Mucosa of stomach (tissue), 1 donor: ENCODE measurements at regions not wholly inside any gene's neighbourhood (a gene's known extent, or its start where the extent isn't known, plus 50 kb on each side); places are given as distances from the start of the nearest gene placed in this dataset.

Experiments used
- H3K27me3 ChIP-seq: one replicate; pipeline ENCODE4 v1.7.0; 2013; ENCODE audit warnings: mild to moderate bottlenecking, low read length; ENCODE audit not compliant: control insufficient read depth, insufficient read depth
- H3K36me3 ChIP-seq: one replicate; pipeline ENCODE4 v1.7.0; 2013; ENCODE audit warnings: low read length; ENCODE audit not compliant: control insufficient read depth, insufficient read depth
- H3K4me1 ChIP-seq: one replicate; pipeline ENCODE4 v1.7.0; 2013; ENCODE audit warnings: mild to moderate bottlenecking, low read length; ENCODE audit not compliant: control insufficient read depth, insufficient read depth
- H3K4me3 ChIP-seq: one replicate; pipeline ENCODE4 v1.7.0; 2013; ENCODE audit warnings: low read length
- H3K9ac ChIP-seq: one replicate; pipeline ENCODE4 v1.7.0; 2013; ENCODE audit warnings: mild to moderate bottlenecking, low read length, moderate library complexity
- H3K9me3 ChIP-seq: one replicate; pipeline ENCODE4 v1.7.0; 2013; ENCODE audit warnings: mild to moderate bottlenecking, low read length, moderate library complexity; ENCODE audit not compliant: control insufficient read depth
- donor health status: Pancreatic carcinoma.

DNA sequence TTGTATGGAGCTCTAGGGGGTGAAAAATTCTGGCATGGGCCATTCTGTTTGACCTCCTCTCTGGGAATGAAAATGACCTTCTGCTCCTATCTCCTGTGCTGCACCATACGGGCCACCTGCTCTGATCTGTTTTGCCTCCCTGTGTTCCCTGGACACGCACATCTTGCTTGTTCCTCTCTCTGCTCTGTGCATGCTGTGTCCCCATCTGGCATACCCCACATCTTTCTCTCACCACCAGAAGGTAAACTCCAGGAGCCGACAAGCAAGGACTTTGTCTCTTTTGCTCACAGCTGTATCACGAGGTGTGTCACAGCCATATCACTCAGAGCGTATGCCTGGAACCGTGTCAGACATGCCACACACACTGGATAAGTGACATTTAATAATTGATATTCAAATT lies 208.4 kb upstream of the DTNBP1 start:
- Histone ChIP-seq H3K36me3 (no peaks in the 10 kb centered on the region), H3K9me3 (no peaks in the 10 kb centered on the region), H3K27me3 (no peaks in the 10 kb centered on the region), H3K4me1 (peaks cover 7% of the 10 kb centered on the region), H3K9ac (no peak overlapping the region), H3K4me3 (no peak overlapping the region)

DNA sequence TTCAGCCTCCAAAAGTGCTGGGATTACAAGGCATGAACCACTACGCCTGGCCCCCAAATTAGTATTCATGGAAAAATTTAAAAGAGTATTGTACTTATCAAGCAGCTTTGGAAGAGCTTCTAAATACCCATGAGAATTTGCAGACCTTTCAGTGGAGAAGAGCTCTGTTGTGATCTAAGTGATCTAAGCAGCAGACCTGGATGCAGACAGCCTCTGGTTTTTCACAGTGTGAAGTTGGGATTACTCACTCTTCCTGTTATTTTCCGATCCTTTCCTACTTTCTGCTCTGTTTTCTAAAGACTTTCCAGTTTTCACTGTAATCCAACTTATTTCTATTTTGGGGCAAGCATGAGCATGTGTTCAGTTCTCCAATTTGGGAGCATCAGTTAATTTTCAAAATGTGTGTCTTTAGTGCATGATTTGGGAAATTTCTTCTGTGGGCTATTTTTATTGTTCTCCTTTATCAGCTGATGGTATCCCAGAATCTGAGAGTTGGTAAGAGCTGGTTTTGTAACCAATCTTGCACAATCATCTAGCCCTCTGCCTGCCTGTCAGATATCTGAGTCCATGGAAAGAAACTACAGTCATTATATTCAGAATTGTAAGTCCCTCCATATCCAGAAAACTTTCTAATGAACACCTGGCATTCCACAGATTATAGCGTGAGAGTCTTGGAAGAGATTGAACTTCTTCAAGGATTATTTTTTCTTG lies 207.7 kb upstream of the DTNBP1 start:
- no peak overlapping the region for H3K9ac ChIP-seq

DNA sequence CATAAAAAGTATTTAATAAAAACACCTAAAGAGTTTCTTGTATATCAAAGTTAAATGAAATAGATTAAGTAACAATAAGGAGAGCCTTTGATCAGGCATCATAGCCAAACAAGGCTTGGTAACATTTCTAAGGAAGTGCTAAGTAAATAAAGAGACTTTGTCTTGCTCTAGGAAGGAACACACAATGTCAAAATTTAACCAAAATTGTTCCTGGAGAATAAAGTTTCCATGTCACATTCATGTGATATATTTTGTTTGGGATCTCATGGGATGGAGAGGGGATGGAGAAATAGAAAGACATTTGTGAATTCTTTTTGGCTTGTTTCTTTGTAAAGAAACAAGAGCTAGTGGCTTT lies 201.9 kb upstream of the DTNBP1 start:
- H3K4me1 ChIP-seq: no peaks in the 10 kb centered on the region
- H3K36me3 ChIP-seq: no peaks in the 10 kb centered on the region
- no peak overlapping the region for H3K9ac ChIP-seq
- no peaks in the 10 kb centered on the region for H3K9me3 ChIP-seq
- H3K4me3 ChIP-seq: no peak overlapping the region
- no peaks in the 10 kb centered on the region for H3K27me3 ChIP-seq

More for the DNA sequence above, 207.7 kb upstream of the DTNBP1 start:
- no peaks in the 10 kb centered on the region for H3K27me3 ChIP-seq
- H3K4me3 ChIP-seq: no peak overlapping the region
- H3K4me1 ChIP-seq: peaks cover 7% of the 10 kb centered on the region
- H3K36me3 ChIP-seq: no peaks in the 10 kb centered on the region
- no peaks in the 10 kb centered on the region for H3K9me3 ChIP-seq

DNA sequence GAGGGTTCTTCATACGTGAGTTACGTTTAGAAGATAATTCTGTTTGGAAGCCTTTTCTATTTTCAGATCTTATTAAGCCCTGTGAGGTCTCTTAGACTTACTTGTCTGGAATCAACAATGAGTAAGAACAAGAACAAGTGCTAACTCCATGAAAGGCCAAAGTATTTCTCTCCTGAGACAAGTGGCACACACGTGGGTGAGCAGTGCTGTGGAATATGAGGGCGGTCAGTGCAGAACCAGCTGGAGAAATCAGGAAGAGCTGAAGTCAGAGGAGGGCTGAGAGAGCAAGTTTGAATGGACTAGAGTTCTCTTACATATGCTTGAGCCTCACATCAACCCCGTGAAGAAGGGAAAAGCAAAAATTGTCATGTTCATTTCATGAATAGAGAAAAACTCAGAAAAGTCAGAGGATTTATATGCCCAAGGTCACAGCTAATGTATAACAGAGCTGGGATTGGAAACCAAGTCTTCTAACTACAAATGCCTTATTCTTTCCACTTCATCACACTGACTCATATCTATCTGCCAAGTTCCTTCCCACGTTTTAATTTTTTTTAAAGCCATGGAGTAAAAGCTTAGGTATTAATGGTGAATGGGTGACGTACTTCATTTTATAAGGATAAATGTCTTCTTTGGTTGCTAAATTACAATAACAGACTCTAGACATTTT lies 201.3 kb upstream of the DTNBP1 start:
- Histone ChIP-seq H3K27me3 (no peaks in the 10 kb centered on the region), H3K9me3 (no peaks in the 10 kb centered on the region), H3K4me3 (no peak overlapping the region), H3K4me1 (no peaks in the 10 kb centered on the region), H3K36me3 (no peaks in the 10 kb centered on the region), H3K9ac (no peak overlapping the region)

DNA sequence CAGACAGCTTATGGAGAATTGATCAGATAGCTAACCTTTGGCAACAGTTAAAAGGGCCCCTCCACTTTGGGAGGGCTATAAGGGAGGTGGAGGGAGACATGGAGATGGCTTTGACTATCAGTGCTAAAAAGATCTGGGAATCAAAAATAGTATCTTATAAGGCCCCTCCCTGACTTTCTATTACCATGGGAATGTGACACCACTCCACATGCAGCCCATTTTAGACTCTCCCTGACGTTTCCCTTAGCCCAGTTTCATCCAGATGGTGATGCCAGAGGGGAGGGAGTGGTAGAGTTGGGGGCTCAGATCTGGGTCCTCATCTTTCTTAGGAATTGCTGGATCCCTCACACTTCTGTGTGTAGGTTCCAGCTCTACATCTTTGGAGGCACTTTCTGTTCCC lies 200.0 kb upstream of the DTNBP1 start:
- Histone ChIP-seq H3K9ac (no peak overlapping the region), H3K4me1 (no peaks in the 10 kb centered on the region), H3K27me3 (no peaks in the 10 kb centered on the region), H3K36me3 (no peaks in the 10 kb centered on the region), H3K4me3 (no peak overlapping the region), H3K9me3 (no peaks in the 10 kb centered on the region)

DNA sequence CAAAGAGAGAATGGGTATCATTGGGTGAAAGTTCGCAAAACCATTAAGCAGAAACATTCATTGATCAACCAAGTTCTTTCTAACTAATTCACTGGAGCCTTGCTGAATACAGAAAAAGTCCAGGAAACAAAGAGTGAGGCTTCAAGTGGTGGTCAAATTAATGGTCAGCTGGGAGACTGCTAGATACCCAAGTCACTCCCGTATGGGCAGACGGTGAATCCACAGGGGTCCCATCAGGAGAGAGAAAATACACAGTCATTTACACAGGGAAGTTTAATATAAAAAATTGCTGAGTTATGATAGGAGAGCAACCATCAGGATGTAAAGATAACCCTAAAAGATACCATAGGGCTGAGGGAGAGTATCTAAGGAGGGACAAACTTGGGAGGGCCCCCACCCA lies 198.7 kb upstream of the DTNBP1 start:
- Histone ChIP-seq H3K36me3 (no peaks in the 10 kb centered on the region), H3K9me3 (no peaks in the 10 kb centered on the region), H3K4me1 (no peaks in the 10 kb centered on the region), H3K9ac (no peak overlapping the region), H3K4me3 (no peak overlapping the region), H3K27me3 (no peaks in the 10 kb centered on the region)

DNA sequence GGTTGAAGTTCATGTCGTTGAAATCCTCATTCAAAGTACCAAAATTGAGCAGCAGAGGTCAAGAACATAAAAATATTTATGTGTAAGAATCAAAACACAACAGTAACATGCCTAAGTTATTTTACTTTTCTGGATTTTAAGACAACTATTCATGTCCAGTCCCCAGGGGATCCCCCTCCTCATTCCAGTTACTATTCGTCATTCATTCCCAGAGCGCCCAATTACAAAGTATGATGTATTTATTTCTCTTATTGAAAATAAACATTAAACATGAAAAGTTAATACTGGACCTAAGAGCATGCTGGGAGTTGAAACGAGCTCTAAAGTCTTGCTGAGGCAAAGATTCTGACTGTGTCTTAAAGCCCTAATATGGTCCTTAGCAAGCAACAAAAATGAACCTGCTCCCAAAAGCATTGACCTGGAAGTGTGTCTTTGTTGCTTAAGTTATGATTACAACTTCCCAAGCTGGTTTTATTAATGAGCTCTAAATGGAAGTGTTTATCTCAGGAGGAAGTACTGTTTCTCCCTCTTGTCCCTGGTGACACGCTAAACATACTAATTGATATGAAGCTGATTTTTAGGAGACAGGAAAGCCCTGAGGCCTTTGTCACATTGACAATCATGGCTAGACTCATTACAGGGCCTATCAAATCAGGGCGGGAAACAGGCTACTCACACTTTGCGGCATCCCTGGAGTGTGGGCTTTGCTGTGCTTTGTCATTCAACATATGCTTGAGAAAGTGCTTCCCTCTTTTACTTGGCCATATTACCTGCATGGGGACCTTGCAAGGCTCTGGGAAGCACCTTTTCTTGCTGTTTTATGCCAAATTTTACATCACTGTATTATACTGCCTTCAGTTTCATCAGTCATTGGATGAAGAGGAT lies 192.2 kb upstream of the DTNBP1 start:
- no peaks in the 10 kb centered on the region for H3K4me1 ChIP-seq
- H3K4me3 ChIP-seq: no peak overlapping the region
- H3K9me3 ChIP-seq: no peaks in the 10 kb centered on the region
- H3K36me3 ChIP-seq: no peaks in the 10 kb centered on the region
- no peaks in the 10 kb centered on the region for H3K27me3 ChIP-seq
- H3K9ac ChIP-seq: no peak overlapping the region

DNA sequence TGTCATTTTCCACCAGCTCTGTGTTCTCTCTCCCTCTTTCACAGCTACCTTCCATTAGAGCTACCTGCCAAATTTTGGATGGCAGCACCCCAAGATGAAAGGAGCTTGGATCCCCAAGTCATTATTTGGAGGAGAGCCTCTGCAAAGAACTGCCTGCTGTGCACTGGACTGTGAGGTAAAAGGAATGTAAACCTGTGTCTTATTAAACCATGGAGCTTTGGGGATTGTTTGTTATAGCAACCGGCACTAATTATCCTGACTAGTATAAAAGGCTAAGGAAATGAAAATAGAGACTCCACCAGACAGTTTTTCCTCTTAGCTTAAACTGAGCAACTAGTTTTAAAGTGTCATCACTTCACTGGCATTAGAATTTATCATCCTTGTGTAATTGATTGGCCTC lies 191.6 kb upstream of the DTNBP1 start:
- H3K9me3 ChIP-seq: no peaks in the 10 kb centered on the region
- no peak overlapping the region for H3K4me3 ChIP-seq
- no peaks in the 10 kb centered on the region for H3K4me1 ChIP-seq
- no peaks in the 10 kb centered on the region for H3K36me3 ChIP-seq
- H3K9ac ChIP-seq: no peak overlapping the region
- no peaks in the 10 kb centered on the region for H3K27me3 ChIP-seq

DNA sequence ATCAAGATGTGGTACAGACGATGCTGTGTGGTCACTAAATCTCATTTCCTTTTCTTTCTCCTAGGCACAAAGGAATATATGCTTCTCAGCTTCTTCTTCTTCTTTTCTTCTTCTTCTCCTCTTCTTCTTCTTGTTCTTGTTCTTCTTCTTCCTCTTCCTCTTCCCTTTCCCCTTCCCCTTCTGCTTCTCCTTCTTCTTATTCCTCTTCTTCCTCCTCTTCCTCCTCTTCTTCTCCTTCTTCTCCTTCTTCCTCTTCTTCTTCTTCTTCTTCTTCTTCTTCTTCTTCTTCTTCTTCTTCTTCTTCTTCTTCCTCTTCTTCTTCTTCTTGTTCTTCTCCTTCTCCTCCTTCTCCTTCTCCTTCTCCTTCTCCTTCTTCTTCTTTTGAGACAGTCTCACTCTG lies 190.4 kb upstream of the DTNBP1 start:
- Histone ChIP-seq H3K36me3 (no peaks in the 10 kb centered on the region), H3K4me3 (no peak overlapping the region), H3K4me1 (no peaks in the 10 kb centered on the region), H3K27me3 (no peaks in the 10 kb centered on the region), H3K9me3 (no peaks in the 10 kb centered on the region), H3K9ac (no peak overlapping the region)

DNA sequence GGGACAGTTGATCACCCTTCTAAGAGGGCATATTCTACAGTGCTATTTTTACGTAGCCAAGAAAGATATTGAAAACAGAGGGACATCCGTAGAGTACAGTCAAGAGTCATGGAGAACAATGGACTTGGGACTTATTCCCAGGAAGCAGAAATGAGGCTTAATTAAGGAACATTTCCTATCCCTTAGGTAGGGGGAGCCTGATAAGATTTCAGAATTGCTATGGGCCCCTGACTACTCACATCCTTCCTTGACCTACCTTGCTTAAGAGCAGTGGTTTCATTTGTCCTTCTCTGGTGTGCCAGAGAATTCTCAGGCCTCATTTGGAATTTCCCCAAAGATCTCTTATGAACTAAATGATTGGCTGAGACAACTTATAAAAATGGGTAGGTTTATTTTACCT lies 189.5 kb upstream of the DTNBP1 start:
- Histone ChIP-seq H3K9ac (no peak overlapping the region), H3K36me3 (no peaks in the 10 kb centered on the region), H3K27me3 (no peaks in the 10 kb centered on the region), H3K4me3 (no peak overlapping the region), H3K9me3 (no peaks in the 10 kb centered on the region), H3K4me1 (no peaks in the 10 kb centered on the region)

DNA sequence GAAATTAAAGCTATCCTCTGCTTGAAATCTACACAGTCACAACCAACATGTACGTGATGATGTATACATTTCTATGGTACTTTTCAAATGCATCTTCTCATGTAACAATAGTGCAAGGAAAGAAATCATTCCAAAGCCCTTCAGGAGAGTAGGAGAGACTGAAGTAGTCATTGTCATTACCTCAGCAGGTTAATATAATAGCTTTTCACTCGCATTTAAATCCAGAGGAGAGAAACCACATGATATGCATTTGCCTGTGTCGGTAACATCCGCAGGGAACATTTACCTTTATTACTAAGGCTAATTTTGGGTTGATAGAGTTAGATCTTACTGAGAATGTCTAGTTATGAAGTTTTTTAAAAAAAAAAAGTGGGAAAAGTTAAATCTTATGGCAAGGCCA lies 186.6 kb upstream of the DTNBP1 start:
- no peaks in the 10 kb centered on the region for H3K27me3 ChIP-seq
- H3K4me3 ChIP-seq: no peak overlapping the region
- no peaks in the 10 kb centered on the region for H3K4me1 ChIP-seq
- H3K9me3 ChIP-seq: no peaks in the 10 kb centered on the region
- H3K36me3 ChIP-seq: no peaks in the 10 kb centered on the region
- no peak overlapping the region for H3K9ac ChIP-seq

DNA sequence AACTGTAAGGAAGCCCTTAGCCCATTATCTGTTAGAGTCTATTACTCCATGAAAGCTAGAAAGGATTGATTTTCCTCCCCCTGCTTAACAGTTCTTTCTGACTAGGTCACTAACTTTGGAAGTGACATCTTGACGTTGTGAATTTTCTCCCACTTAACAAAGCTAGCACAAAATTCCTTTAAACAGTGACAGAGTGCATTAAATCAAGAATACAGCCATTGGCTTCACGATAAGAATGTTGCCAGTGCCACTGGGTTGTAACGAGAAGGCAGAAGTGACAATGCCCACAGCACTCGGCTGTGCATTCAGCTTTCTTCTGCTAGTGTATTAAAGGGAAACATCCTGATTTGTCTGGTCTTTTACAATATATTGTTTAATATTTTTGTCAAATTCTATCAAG lies 182.7 kb upstream of the DTNBP1 start:
- Histone ChIP-seq H3K9ac (no peak overlapping the region), H3K27me3 (no peaks in the 10 kb centered on the region), H3K4me3 (no peak overlapping the region), H3K36me3 (no peaks in the 10 kb centered on the region), H3K9me3 (no peaks in the 10 kb centered on the region), H3K4me1 (no peaks in the 10 kb centered on the region)
